Fibroblast of skin of scalp (primary cell): ENCODE measurements at regions not wholly inside any gene's neighbourhood (a gene's known extent, or its start where the extent isn't known, plus 50 kb on each side); places are given as distances from the start of the nearest gene placed in this dataset.
"Not testable (repeated sequence)": the region's sequence is repeated elsewhere in the genome, so short reads cannot be mapped to it uniquely, and the experiment has no call there.

ENCODE experiments used
- DNase-seq: peaks from one replicate; pipeline ENCODE4 v3.0.0-alpha.2; 2013

- DNase-seq: no peak
These were observed 239.1 kb downstream of the CHM start for GRCh38 chrX:85808217-85808616.

DNA sequence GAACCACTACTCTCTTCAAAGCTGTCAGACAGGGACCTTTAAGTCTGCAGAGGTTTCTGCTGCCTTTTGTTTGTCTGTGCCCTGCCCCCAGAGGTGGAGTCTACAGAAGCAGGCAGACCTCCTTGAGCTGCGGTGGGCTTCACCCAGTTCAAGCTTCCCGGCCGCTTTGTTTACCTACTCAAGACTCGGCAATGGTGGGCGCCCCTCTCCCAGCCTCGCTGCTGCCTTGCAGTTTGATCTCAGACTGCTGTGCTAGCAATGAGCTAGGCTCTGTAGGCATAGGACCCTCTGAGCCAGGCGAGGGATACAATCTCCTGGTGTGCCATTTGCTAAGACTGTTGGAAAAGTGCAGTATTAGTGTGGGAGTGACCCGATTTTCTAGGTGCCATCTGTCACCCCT, 275.0 kb downstream of the CHM start:
- DNase-seq: not testable (repeated sequence)

DNA sequence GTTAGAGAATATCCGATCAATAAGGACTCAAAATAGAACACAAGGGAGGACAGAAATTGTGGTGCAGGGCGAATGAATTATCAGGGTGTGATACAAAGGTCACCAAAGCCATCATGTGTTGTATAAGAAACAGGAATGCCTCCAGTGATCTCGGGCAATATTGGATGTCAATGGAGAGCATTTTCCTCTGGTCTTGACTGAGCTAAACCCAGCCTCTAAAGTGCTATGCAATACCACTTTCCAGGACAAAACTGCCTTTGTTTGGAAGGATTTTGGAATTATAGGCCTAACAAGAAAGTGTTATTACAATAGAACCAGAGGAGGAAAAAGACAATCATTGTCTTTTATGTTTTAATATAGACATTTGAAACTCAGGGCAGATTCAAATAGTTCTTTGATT, 281.7 kb downstream of the CHM start:
- no peak for DNase-seq

DNA sequence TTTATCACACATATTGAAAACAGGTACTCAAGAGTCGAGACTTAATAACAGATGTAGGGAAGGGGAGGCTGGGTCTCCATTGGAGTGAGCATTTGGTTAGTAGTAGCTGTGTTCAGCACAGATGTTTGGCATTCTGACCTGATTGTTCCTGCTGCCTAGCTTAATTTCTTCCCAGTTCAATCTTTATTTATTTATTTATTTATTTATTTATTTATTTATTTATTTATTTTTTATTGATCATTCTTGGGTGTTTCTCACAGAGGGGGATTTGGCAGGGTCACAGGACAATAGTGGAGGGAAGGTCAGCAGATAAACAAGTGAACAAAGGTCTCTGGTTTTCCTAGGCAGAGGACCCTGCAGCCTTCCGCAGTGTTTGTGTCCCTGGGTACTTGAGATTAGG, 324.3 kb downstream of the CHM start:
- DNase-seq: not testable (repeated sequence)

- not testable (repeated sequence) for DNase-seq
These were observed 323.8 kb upstream of the POF1B start for GRCh38 chrX:85703233-85703632.

GRCh38 chrX:85698921-85699320, 319.5 kb upstream of the POF1B start:
- no peak for DNase-seq

GRCh38 chrX:85685843-85686242, 306.4 kb upstream of the POF1B start:
- DNase-seq: no peak

GRCh38 chrX:85666471-85666870, 287.0 kb upstream of the POF1B start:
- no peak for DNase-seq

- DNase-seq: not testable (repeated sequence)
These were observed 284.5 kb upstream of the POF1B start for GRCh38 chrX:85663970-85664369.

GRCh38 chrX:85630901-85631300, 251.4 kb upstream of the POF1B start:
- no peak for DNase-seq

GRCh38 chrX:85627363-85627762, 247.9 kb upstream of the POF1B start:
- DNase-seq: no peak

DNA sequence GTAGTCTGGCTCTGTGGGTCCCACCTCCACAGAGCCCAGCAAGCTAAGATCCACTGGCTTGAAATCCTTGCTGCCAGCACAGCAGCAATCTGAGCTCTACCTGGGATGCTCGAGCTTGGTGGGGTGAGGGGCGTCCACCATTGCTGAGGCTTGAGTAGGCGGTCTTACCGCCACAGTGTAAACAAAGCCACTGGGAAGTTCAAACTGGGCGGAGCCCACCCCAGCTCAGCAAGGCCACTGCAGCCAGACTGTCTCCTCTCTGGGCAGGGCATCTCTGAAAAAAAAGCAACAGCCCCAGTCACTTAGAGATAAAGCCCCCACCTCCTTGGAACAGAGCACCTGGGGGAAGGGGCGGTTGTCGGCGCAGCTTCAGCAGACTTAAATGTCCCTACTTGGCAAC, 243.2 kb upstream of the POF1B start:
- no peak for DNase-seq

- DNase-seq: no peak
These were observed 241.0 kb upstream of the POF1B start for GRCh38 chrX:85620466-85620865.

- no peak for DNase-seq
These were observed 240.5 kb upstream of the POF1B start for GRCh38 chrX:85619962-85620361.

- no peak for DNase-seq
These were observed 232.5 kb upstream of the POF1B start for GRCh38 chrX:85611926-85612325.

- no peak for DNase-seq
These were observed 213.5 kb upstream of the POF1B start for GRCh38 chrX:85592980-85593379.

GRCh38 chrX:85591536-85591935, 212.1 kb upstream of the POF1B start:
- no peak for DNase-seq

GRCh38 chrX:85590638-85591037, 211.2 kb upstream of the POF1B start:
- no peak for DNase-seq

DNA sequence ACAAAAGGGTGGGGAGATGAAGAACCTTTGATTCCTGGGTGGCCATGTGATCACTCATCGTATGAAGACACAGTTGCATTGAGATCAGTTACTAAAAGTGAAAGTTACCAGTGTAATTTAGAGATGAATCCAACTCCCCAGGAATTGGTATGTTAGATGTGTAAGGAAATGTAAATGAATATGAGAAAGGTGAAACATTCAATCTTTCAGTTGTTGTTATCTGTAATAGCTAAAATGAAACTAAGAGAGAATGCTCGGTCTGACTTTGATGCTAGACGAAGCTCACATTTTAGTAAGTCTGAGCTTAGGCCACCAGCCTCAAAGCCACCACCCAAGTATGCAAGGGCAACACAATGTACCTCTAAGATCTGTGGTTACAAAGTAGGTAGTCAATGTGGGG, 194.3 kb upstream of the POF1B start:
- no peak for DNase-seq

DNA sequence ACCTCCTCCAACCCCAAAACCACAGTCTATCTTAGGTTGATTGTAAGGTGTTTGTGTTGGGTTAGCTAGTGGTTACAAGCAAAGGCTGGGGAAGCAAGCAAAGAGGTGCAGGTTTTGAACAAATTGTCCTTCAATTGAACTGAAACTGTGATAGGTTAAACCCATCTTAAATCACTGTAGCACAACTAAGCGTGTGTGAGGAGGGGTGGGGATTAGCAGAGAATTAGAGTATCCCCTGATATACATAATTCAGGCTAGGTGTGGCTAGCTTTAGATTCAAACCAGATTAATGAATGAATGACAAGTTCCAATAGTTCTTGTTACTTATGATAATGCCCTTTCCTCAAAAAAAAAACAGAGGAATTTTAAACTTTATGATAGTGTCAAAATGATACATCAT, 191.0 kb upstream of the POF1B start:
- DNase-seq: no peak

GRCh38 chrX:85569686-85570085, 190.2 kb upstream of the POF1B start:
- DNase-seq: no peak

- no peak for DNase-seq
These were observed 189.6 kb upstream of the POF1B start for GRCh38 chrX:85569096-85569495.

GRCh38 chrX:85561231-85561630, 181.8 kb upstream of the POF1B start:
- no peak for DNase-seq

DNA sequence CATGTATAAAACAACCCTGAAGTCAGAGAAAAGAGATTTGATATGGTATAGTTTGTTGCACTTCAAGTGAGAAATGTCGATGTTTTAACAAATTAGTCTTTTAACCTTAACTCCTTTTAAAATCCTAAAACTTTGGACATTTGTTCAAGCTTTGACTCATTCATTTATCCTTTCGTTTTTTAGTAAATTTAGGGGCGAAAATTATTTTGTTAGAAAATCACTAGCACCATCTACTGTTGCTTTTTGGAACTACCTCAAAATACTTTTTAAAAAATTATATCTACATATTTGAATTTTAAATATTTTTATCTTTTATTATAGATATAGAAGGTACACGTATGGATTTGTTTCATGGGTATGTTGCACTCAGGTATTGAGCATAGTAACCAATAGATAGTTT, 165.1 kb upstream of the POF1B start:
- DNase-seq: peak; percentile 0

- DNase-seq: no peak
These were observed 164.4 kb upstream of the POF1B start for GRCh38 chrX:85543866-85544265.

GRCh38 chrX:85529141-85529540, 149.7 kb upstream of the POF1B start:
- DNase-seq: not testable (repeated sequence)
